Prostate gland (tissue), 2 donors: ENCODE measurements at regions not wholly inside any gene's neighbourhood (a gene's known extent, or its start where the extent isn't known, plus 50 kb on each side); places are given as distances from the start of the nearest gene placed in this dataset.

Source experiments
- POLR2A ChIP-seq: fragments of 450-650 bp; IDR thresholded peaks from one replicate; pipeline ENCODE4 v1.6.1; 2016; ENCODE audit warnings: antibody characterized with exemption, mild to moderate bottlenecking
- TF ChIP-seq, protein P1 (sequence below), 4 experiments: fragments of 200-600 bp in 2 of 4; fragments of 450-650 bp in 2 of 4; sonication (generic) in 2 of 4; IDR thresholded peaks; 1 replicate in 3 of 4; 2 replicates in 1 of 4; pipeline ENCODE4 v1.5.1; 2016 to 2019; ENCODE audit warnings: antibody characterized with exemption in 4 of 4, mild to moderate bottlenecking in 2 of 4, moderate library complexity in 2 of 4

DNA sequence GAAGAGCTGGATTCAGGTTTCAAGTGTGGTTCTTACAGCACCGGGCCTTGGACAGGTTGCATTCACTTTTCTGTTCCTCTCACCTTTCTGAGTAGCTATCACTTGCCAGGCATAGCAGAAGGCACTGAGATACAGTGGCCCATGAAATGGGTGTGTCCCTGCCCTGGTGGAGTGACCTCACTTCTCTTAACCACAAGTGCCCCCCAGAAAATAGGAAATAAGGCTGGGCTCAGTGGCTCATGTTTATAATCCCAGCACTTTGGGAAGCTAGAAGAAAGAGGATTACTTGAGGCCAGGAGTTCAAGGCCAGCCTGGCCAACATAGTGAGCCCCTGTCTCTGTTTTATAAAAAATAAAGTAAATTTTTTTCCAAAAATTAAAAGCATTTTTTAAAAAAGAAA is 101.7 kb upstream of the KIT start:
- TF ChIP-seq POLR2A: no peak
- TF ChIP-seq, protein P1, sequence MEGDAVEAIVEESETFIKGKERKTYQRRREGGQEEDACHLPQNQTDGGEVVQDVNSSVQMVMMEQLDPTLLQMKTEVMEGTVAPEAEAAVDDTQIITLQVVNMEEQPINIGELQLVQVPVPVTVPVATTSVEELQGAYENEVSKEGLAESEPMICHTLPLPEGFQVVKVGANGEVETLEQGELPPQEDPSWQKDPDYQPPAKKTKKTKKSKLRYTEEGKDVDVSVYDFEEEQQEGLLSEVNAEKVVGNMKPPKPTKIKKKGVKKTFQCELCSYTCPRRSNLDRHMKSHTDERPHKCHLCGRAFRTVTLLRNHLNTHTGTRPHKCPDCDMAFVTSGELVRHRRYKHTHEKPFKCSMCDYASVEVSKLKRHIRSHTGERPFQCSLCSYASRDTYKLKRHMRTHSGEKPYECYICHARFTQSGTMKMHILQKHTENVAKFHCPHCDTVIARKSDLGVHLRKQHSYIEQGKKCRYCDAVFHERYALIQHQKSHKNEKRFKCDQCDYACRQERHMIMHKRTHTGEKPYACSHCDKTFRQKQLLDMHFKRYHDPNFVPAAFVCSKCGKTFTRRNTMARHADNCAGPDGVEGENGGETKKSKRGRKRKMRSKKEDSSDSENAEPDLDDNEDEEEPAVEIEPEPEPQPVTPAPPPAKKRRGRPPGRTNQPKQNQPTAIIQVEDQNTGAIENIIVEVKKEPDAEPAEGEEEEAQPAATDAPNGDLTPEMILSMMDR (IDR thresholded peaks at IDR 0.05): no peak
